ENCODE measurements at regions not wholly inside any gene's neighbourhood (a gene's known extent, or its start where the extent isn't known, plus 50 kb on each side); places are given as distances from the start of the nearest gene placed in this dataset.

- no peak overlapping the region for H2AFZ ChIP-seq
- H3K4me1 ChIP-seq (ENCODE audit: insufficient read depth) = no peaks in the 10 kb centered on the region
- H3K36me3 ChIP-seq (ENCODE audit: low read depth) = no peaks in the 10 kb centered on the region
- no peak overlapping the region for H3K4me3 ChIP-seq
- H3K9ac ChIP-seq = no peak overlapping the region
- H3K4me2 ChIP-seq (ENCODE audit: unreplicated experiment) = no peak overlapping the region
- in situ Hi-C loops (cut with MboI) = no loop called here
- no peaks in the 10 kb centered on the region for H3K27me3 ChIP-seq (replicated peaks; ENCODE audit: insufficient read depth)
- H4K20me1 ChIP-seq (ENCODE audit: insufficient read depth) = no peaks in the 10 kb centered on the region
- no peak overlapping the region for H3K27ac ChIP-seq
- DNase-seq = no peak
- H3F3A ChIP-seq (ENCODE audit: insufficient read depth) = no peaks in the 10 kb centered on the region
- no peaks in the 10 kb centered on the region for H3K79me2 ChIP-seq (ENCODE audit: insufficient read depth)
- no peak for TF ChIP-seq EZH2phosphoT487 (IDR thresholded peaks at IDR 0.05; ENCODE audit: insufficient read depth, low read depth)
- no peak for TF ChIP-seq EZH2 (IDR thresholded peaks at IDR 0.05; ENCODE audit: insufficient read depth, poor library complexity, severe bottlenecking)
- no peaks in the 10 kb centered on the region for H3K9me3 ChIP-seq (ENCODE audit: low read depth)
- WGBS, 2 experiments (ENCODE audit: low coverage in 1 of 2, low lambda C conversion rate in 2 of 2, missing lambda C conversion rate in 2 of 2) = 24% methylated on average over 10 of the region's 10 CpGs
- H3K9me2 ChIP-seq (ENCODE audit: insufficient read depth) = no peaks in the 10 kb centered on the region
These were observed 951.5 kb downstream of the TBC1D22A start for GRCh38 chr22:47713941-47714340.

- Histone ChIP-seq H3K4me2 (ENCODE audit: unreplicated experiment) (no peak overlapping the region), H2AFZ (no peak overlapping the region), H3K36me3 (ENCODE audit: low read depth) (no peaks in the 10 kb centered on the region), H3K27ac (no peak overlapping the region), H3K4me3 (no peak overlapping the region), H3K4me1 (ENCODE audit: insufficient read depth) (no peaks in the 10 kb centered on the region), H3K79me2 (ENCODE audit: insufficient read depth) (no peaks in the 10 kb centered on the region), H3F3A (ENCODE audit: insufficient read depth) (no peaks in the 10 kb centered on the region), H3K9me2 (ENCODE audit: insufficient read depth) (no peaks in the 10 kb centered on the region), H3K9me3 (ENCODE audit: low read depth) (no peaks in the 10 kb centered on the region), H3K9ac (no peak overlapping the region), H4K20me1 (ENCODE audit: insufficient read depth) (no peaks in the 10 kb centered on the region), H3K27me3 (replicated peaks; ENCODE audit: insufficient read depth) (no peaks in the 10 kb centered on the region)
- 11 to 12% methylated on average over 4 of the region's 4 CpGs for WGBS, 2 experiments (ENCODE audit: low coverage in 1 of 2, low lambda C conversion rate in 2 of 2, missing lambda C conversion rate in 2 of 2)
- TF ChIP-seq EZH2 (IDR thresholded peaks at IDR 0.05; ENCODE audit: insufficient read depth, poor library complexity, severe bottlenecking) (no peak), EZH2phosphoT487 (IDR thresholded peaks at IDR 0.05; ENCODE audit: insufficient read depth, low read depth) (no peak)
- DNase-seq = no peak
- in situ Hi-C loops (cut with MboI) = no loop called here
These were observed 947.7 kb downstream of the TBC1D22A start for GRCh38 chr22:47710135-47710534.

DNA sequence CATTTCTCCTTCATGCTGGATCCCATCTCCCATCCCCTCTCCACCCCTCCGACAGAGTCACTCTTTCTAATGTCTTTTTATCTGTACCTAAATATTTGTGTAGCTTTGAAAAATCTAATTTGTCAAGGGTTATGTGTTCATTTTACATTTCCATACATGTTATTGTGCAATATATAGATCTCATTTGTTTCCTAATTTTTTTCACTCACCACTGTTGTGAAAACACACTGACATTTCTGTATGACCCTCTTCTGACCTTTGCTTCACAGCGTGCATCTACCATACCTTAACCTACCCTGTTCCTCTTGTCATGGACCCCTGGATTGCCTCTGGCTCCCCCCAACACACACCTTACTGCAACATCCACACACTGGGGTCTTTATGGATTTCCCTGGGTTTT, 942.9 kb downstream of the TBC1D22A start:
- DNase-seq = no peak
- H3K27me3 ChIP-seq (replicated peaks; ENCODE audit: insufficient read depth) = no peaks in the 10 kb centered on the region
- H3K79me2 ChIP-seq (ENCODE audit: insufficient read depth) = no peaks in the 10 kb centered on the region
- no peak overlapping the region for H3K4me2 ChIP-seq (ENCODE audit: unreplicated experiment)
- in situ Hi-C loops (cut with MboI) = no loop called here
- no peaks in the 10 kb centered on the region for H3K9me2 ChIP-seq (ENCODE audit: insufficient read depth)
- H2AFZ ChIP-seq = no peak overlapping the region
- H3K9ac ChIP-seq = no peak overlapping the region
- no peaks in the 10 kb centered on the region for H4K20me1 ChIP-seq (ENCODE audit: insufficient read depth)
- H3F3A ChIP-seq (ENCODE audit: insufficient read depth) = no peaks in the 10 kb centered on the region
- no peak overlapping the region for H3K4me3 ChIP-seq
- WGBS, 2 experiments (ENCODE audit: low coverage in 1 of 2, low lambda C conversion rate in 2 of 2, missing lambda C conversion rate in 2 of 2) = 43 to 75% methylated on average over 2 of the region's 2 CpGs
- no peaks in the 10 kb centered on the region for H3K4me1 ChIP-seq (ENCODE audit: insufficient read depth)
- H3K36me3 ChIP-seq (ENCODE audit: low read depth) = no peaks in the 10 kb centered on the region
- TF ChIP-seq EZH2phosphoT487 (IDR thresholded peaks at IDR 0.05; ENCODE audit: insufficient read depth, low read depth) = no peak
- TF ChIP-seq EZH2 (IDR thresholded peaks at IDR 0.05; ENCODE audit: insufficient read depth, poor library complexity, severe bottlenecking) = no peak
- H3K9me3 ChIP-seq (ENCODE audit: low read depth) = no peaks in the 10 kb centered on the region
- no peak overlapping the region for H3K27ac ChIP-seq

DNA sequence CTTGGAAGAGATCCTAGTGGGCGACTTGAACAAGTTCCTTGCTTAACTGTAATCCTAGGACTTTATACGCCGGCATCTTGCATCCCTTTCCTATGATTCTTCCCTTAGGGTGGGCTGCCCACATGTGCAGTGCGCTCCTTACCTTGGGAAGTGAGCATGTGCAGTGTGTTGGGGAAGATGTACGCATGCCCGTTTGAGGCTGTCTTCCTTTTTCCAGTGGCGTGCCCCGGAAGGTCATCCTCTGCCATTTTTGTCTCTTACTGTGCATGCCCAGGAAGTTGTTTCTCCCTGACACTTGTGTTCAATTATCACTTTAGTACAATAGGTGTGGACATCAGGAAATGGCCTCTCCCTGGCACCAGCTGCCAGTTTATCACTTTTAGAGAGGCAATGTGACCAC, 936.5 kb downstream of the TBC1D22A start:
- Histone ChIP-seq H3F3A (ENCODE audit: insufficient read depth) (no peaks in the 10 kb centered on the region), H3K79me2 (ENCODE audit: insufficient read depth) (no peaks in the 10 kb centered on the region), H4K20me1 (ENCODE audit: insufficient read depth) (no peaks in the 10 kb centered on the region), H3K36me3 (ENCODE audit: low read depth) (no peaks in the 10 kb centered on the region), H2AFZ (no peak overlapping the region), H3K4me3 (no peak overlapping the region), H3K27ac (no peak overlapping the region), H3K9me2 (ENCODE audit: insufficient read depth) (no peaks in the 10 kb centered on the region), H3K4me1 (ENCODE audit: insufficient read depth) (no peaks in the 10 kb centered on the region), H3K9me3 (ENCODE audit: low read depth) (no peaks in the 10 kb centered on the region), H3K9ac (no peak overlapping the region), H3K4me2 (ENCODE audit: unreplicated experiment) (no peak overlapping the region), H3K27me3 (replicated peaks; ENCODE audit: insufficient read depth) (no peaks in the 10 kb centered on the region)
- in situ Hi-C loops (cut with MboI) = no loop called here
- no peak for TF ChIP-seq EZH2 (IDR thresholded peaks at IDR 0.05; ENCODE audit: insufficient read depth, poor library complexity, severe bottlenecking)
- no peak for TF ChIP-seq EZH2phosphoT487 (IDR thresholded peaks at IDR 0.05; ENCODE audit: insufficient read depth, low read depth)
- 43 to 50% methylated on average over 8 of the region's 8 CpGs for WGBS, 2 experiments (ENCODE audit: low coverage in 1 of 2, low lambda C conversion rate in 2 of 2, missing lambda C conversion rate in 2 of 2)
- DNase-seq = no peak

- H3F3A ChIP-seq (ENCODE audit: insufficient read depth) = no peaks in the 10 kb centered on the region
- H3K4me1 ChIP-seq (ENCODE audit: insufficient read depth) = no peaks in the 10 kb centered on the region
- TF ChIP-seq EZH2 (IDR thresholded peaks at IDR 0.05; ENCODE audit: insufficient read depth, poor library complexity, severe bottlenecking) = no peak
- TF ChIP-seq EZH2phosphoT487 (IDR thresholded peaks at IDR 0.05; ENCODE audit: insufficient read depth, low read depth) = no peak
- H3K36me3 ChIP-seq (ENCODE audit: low read depth) = no peaks in the 10 kb centered on the region
- no peaks in the 10 kb centered on the region for H3K9me2 ChIP-seq (ENCODE audit: insufficient read depth)
- in situ Hi-C loops (cut with MboI) = no loop called here
- no peak for DNase-seq
- no peak overlapping the region for H3K9ac ChIP-seq
- no peak overlapping the region for H2AFZ ChIP-seq
- no peaks in the 10 kb centered on the region for H4K20me1 ChIP-seq (ENCODE audit: insufficient read depth)
- no peaks in the 10 kb centered on the region for H3K9me3 ChIP-seq (ENCODE audit: low read depth)
- H3K4me2 ChIP-seq (ENCODE audit: unreplicated experiment) = no peak overlapping the region
- no peak overlapping the region for H3K4me3 ChIP-seq
- H3K27me3 ChIP-seq (replicated peaks; ENCODE audit: insufficient read depth) = no peaks in the 10 kb centered on the region
- H3K79me2 ChIP-seq (ENCODE audit: insufficient read depth) = no peaks in the 10 kb centered on the region
- 0 to 14% methylated on average over 1 of the region's 1 CpG for WGBS, 2 experiments (ENCODE audit: low coverage in 1 of 2, low lambda C conversion rate in 2 of 2, missing lambda C conversion rate in 2 of 2)
- no peak overlapping the region for H3K27ac ChIP-seq
These were observed 935.4 kb downstream of the TBC1D22A start for GRCh38 chr22:47697861-47698260.
